ENCODE measurements at regions not wholly inside any gene's neighbourhood (a gene's known extent, or its start where the extent isn't known, plus 50 kb on each side); places are given as distances from the start of the nearest gene placed in this dataset.

GRCh38 chr22:35195226-35195625 lies 62.1 kb upstream of the HMGXB4 start:
- peaks cover 13% of the 10 kb centered on the region; the same call in 1 of the 2 replicates for H3K4me1 ChIP-seq (ENCODE audit: insufficient read depth, low read length)
- H3K27ac ChIP-seq (ENCODE audit: low read length) = no peak overlapping the region
- no peaks in the 10 kb centered on the region for H3K9me2 ChIP-seq (replicated peaks; ENCODE audit: low read length)
- H2AFZ ChIP-seq (ENCODE audit: low read length) = no peak overlapping the region
- ChIA-PET POLR2A (ENCODE audit: unreplicated experiment) (no interaction called here), CTCF (no interaction called here)
- no peak overlapping the region for H3K4me3 ChIP-seq (ENCODE audit: low read length)
- no peaks in the 10 kb centered on the region for H3K27me3 ChIP-seq (ENCODE audit: low read length)
- H3K36me3 ChIP-seq (ENCODE audit: low read depth, low read length) = no peaks in the 10 kb centered on the region
- no peak overlapping the region for H3K4me2 ChIP-seq (ENCODE audit: low read length)
- BruUV-seq (replicated peaks) = no TSS peak
- H4K20me1 ChIP-seq (ENCODE audit: low read length) = no peaks in the 10 kb centered on the region
- no peaks in the 10 kb centered on the region for H3F3A ChIP-seq (ENCODE audit: low read length, unreplicated experiment)
- TF ChIP-seq CTCF (conservative IDR thresholded peaks at IDR 0.05; ENCODE audit: low read depth, low read length) (no peak), EZH2phosphoT487 (IDR thresholded peaks at IDR 0.05; ENCODE audit: borderline replicate concordance, low read length) (no peak), EZH2 (IDR thresholded peaks at IDR 0.05; ENCODE audit: low read length, unreplicated experiment) (no peak)
- ATAC-seq = no peak
- no peaks in the 10 kb centered on the region for H3K79me2 ChIP-seq (ENCODE audit: low read length)
- no peaks in the 10 kb centered on the region for H3K9me3 ChIP-seq (ENCODE audit: low read length)
- no peak overlapping the region for H3K9ac ChIP-seq (ENCODE audit: low read length)
- DNase-seq = no peak
- intact Hi-C loops (cut with micrococcal nuclease) = no loop called here

GRCh38 chr22:35195821-35196220 lies 61.5 kb upstream of the HMGXB4 start:
- no peaks in the 10 kb centered on the region for H3K36me3 ChIP-seq (ENCODE audit: low read depth, low read length)
- no peak for ATAC-seq
- no peak overlapping the region for H3K27ac ChIP-seq (ENCODE audit: low read length)
- H3K79me2 ChIP-seq (ENCODE audit: low read length) = no peaks in the 10 kb centered on the region
- H2AFZ ChIP-seq (ENCODE audit: low read length) = no peak overlapping the region
- H3K4me2 ChIP-seq (ENCODE audit: low read length) = no peak overlapping the region
- BruUV-seq (replicated peaks) = no TSS peak
- no peaks in the 10 kb centered on the region for H3K27me3 ChIP-seq (ENCODE audit: low read length)
- CTCF ChIA-PET = no interaction called here
- H3K9ac ChIP-seq (ENCODE audit: low read length) = no peak overlapping the region
- no peaks in the 10 kb centered on the region for H3F3A ChIP-seq (ENCODE audit: low read length, unreplicated experiment)
- no peaks in the 10 kb centered on the region for H3K9me3 ChIP-seq (ENCODE audit: low read length)
- no peaks in the 10 kb centered on the region for H3K9me2 ChIP-seq (replicated peaks; ENCODE audit: low read length)
- peaks cover 13% of the 10 kb centered on the region; the same call in 1 of the 2 replicates for H3K4me1 ChIP-seq (ENCODE audit: insufficient read depth, low read length)
- TF ChIP-seq CTCF (conservative IDR thresholded peaks at IDR 0.05; ENCODE audit: low read depth, low read length) (no peak), EZH2 (IDR thresholded peaks at IDR 0.05; ENCODE audit: low read length, unreplicated experiment) (no peak), EZH2phosphoT487 (IDR thresholded peaks at IDR 0.05; ENCODE audit: borderline replicate concordance, low read length) (no peak)
- intact Hi-C loops (cut with micrococcal nuclease) = no loop called here
- POLR2A ChIA-PET (ENCODE audit: unreplicated experiment) = no interaction called here
- H3K4me3 ChIP-seq (ENCODE audit: low read length) = no peak overlapping the region
- DNase-seq = no peak
- no peaks in the 10 kb centered on the region for H4K20me1 ChIP-seq (ENCODE audit: low read length)

- Histone ChIP-seq H3K4me1 (ENCODE audit: insufficient read depth, low read length) (0 out of 2 replicates have a peak, but pooled peaks cover under 1% of the 10 kb centered on the region), H3K9me3 (ENCODE audit: low read length) (no peaks in the 10 kb centered on the region), H3K36me3 (ENCODE audit: low read depth, low read length) (no peaks in the 10 kb centered on the region), H3K4me3 (ENCODE audit: low read length) (no peak overlapping the region), H3K9ac (ENCODE audit: low read length) (no peak overlapping the region), H4K20me1 (ENCODE audit: low read length) (no peaks in the 10 kb centered on the region), H3K27ac (ENCODE audit: low read length) (no peak overlapping the region), H3F3A (ENCODE audit: low read length, unreplicated experiment) (no peaks in the 10 kb centered on the region), H3K9me2 (replicated peaks; ENCODE audit: low read length) (no peaks in the 10 kb centered on the region), H3K4me2 (ENCODE audit: low read length) (no peak overlapping the region), H2AFZ (ENCODE audit: low read length) (no peak overlapping the region), H3K27me3 (ENCODE audit: low read length) (no peaks in the 10 kb centered on the region), H3K79me2 (ENCODE audit: low read length) (no peaks in the 10 kb centered on the region)
- ATAC-seq (no peak), DNase-seq (no peak)
- intact Hi-C loops (cut with micrococcal nuclease) = no loop called here
- CTCF ChIA-PET = no interaction called here
- no peak for TF ChIP-seq EZH2 (IDR thresholded peaks at IDR 0.05; ENCODE audit: low read length, unreplicated experiment)
- no peak for TF ChIP-seq CTCF (conservative IDR thresholded peaks at IDR 0.05; ENCODE audit: low read depth, low read length)
- no peak for TF ChIP-seq EZH2phosphoT487 (IDR thresholded peaks at IDR 0.05; ENCODE audit: borderline replicate concordance, low read length)
- POLR2A ChIA-PET (ENCODE audit: unreplicated experiment) = no interaction called here
- BruUV-seq (replicated peaks) = no TSS peak
Observed at GRCh38 chr22:35197071-35197470, 60.2 kb upstream of the HMGXB4 start.
